Kidney (tissue), 13 donors: ENCODE measurements at regions not wholly inside any gene's neighbourhood (a gene's known extent, or its start where the extent isn't known, plus 50 kb on each side); places are given as distances from the start of the nearest gene placed in this dataset.

Experiments used
- DNase-seq, 5 donors: peaks; one replicate each; pipeline ENCODE4 v3.0.0-alpha.2; 2013 to 2020
- FAIRE-seq: peaks from 2 replicates; lab custom pipeline; 2012; peaks lifted over from hg19 to GRCh38; lab: Jason Lieb, UNC
- H3K27ac ChIP-seq, 2 donors: one replicate each; pipeline ENCODE4 v1.7.0; 2013; ENCODE audit warnings: low read depth in 2 of 2, low read length in 2 of 2, inconsistent platforms in 1 of 2
- H3K27me3 ChIP-seq: one replicate; pipeline ENCODE4 v1.7.1; 2013; ENCODE audit warnings: low read length, inconsistent platforms; ENCODE audit not compliant: control insufficient read depth, insufficient read depth
- H3K36me3 ChIP-seq, 3 donors: one replicate each; pipeline versions ENCODE4 v1.7.0 to v1.7.1; 2013; ENCODE audit warnings: low read length in 3 of 3, control low read depth in 1 of 3, inconsistent platforms in 1 of 3; ENCODE audit not compliant: insufficient read depth in 3 of 3, control insufficient read depth in 2 of 3
- H3K4me1 ChIP-seq, 3 donors: one replicate each; pipeline versions ENCODE4 v1.7.0 to v1.7.1; 2013; ENCODE audit warnings: low read length in 3 of 3, inconsistent platforms in 1 of 3, low read depth in 1 of 3; ENCODE audit not compliant: control insufficient read depth in 2 of 3, insufficient read depth in 2 of 3
- H3K4me3 ChIP-seq, 3 donors: one replicate each; pipeline versions ENCODE4 v1.7.0 to v1.8.1; 2013; ENCODE audit warnings: low read length in 3 of 3, control low read depth in 1 of 3, inconsistent platforms in 1 of 3
- H3K9ac ChIP-seq, 3 donors: one replicate each; pipeline versions ENCODE4 v1.7.0 to v1.7.1; 2013; ENCODE audit warnings: low read length in 3 of 3, control low read depth in 1 of 3, inconsistent platforms in 1 of 3
- H3K9me3 ChIP-seq, 3 donors: one replicate each; pipeline versions ENCODE4 v1.7.0 to v1.7.1; 2013; ENCODE audit warnings: low read length in 3 of 3, control low read depth in 1 of 3, inconsistent platforms in 1 of 3; ENCODE audit not compliant: control insufficient read depth in 2 of 3, insufficient read depth in 1 of 3
- intact Hi-C: fragments of 100-400 bp; cut with DNase I; formaldehyde crosslinking; loops from one replicate; pipeline ENCODE4 v1.11.1; 2022
- TF ChIP-seq, protein P1 (sequence below): IDR thresholded peaks from 3 replicates; pipeline ENCODE4 v1.5.1; 2012; ENCODE audit warnings: mild to moderate bottlenecking, moderate library complexity, borderline replicate concordance; ENCODE audit not compliant: insufficient read depth; ENCODE audit errors: extremely low read depth
- donor health status: control.
- donor health status: control.
- donor health status: control.
- donor health status: control.
- donor health status: control.
- donor health status: DM: yes; HTN: yes; CAD: no.
- donor health status: Normal renal cell carcinoma (clear cell type).

DNA sequence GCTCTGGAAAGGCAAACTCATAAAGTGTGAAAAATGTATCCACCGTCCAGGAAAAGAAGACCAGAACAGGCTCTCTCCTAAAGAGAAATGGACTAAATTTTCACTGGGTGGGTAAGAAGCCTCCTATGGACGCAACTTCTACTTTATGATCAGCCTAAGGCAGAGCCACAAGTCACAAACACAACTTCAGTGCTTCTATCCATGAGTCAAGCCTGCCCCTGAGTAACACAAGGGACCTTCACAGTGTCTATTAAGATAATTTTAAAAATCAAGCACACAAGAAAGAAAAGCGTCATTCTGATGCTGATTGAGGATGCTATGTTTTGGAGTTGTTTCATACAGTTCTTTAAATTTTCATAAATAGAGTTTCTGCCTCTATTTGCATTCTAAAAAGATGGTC, 601.7 kb upstream of the ARID1B start:
- no peak for DNase-seq
- H3K9ac ChIP-seq: no peak overlapping the region
- no peak overlapping the region for H3K27ac ChIP-seq
- H3K36me3 ChIP-seq: no peaks in the 10 kb centered on the region
- no peaks in the 10 kb centered on the region for H3K9me3 ChIP-seq
- no peaks in the 10 kb centered on the region for H3K27me3 ChIP-seq
- H3K4me3 ChIP-seq: no peak overlapping the region
- FAIRE-seq: no peak
- intact Hi-C loops: no loop called here
- H3K4me1 ChIP-seq: no peaks in the 10 kb centered on the region
- TF ChIP-seq, protein P1, sequence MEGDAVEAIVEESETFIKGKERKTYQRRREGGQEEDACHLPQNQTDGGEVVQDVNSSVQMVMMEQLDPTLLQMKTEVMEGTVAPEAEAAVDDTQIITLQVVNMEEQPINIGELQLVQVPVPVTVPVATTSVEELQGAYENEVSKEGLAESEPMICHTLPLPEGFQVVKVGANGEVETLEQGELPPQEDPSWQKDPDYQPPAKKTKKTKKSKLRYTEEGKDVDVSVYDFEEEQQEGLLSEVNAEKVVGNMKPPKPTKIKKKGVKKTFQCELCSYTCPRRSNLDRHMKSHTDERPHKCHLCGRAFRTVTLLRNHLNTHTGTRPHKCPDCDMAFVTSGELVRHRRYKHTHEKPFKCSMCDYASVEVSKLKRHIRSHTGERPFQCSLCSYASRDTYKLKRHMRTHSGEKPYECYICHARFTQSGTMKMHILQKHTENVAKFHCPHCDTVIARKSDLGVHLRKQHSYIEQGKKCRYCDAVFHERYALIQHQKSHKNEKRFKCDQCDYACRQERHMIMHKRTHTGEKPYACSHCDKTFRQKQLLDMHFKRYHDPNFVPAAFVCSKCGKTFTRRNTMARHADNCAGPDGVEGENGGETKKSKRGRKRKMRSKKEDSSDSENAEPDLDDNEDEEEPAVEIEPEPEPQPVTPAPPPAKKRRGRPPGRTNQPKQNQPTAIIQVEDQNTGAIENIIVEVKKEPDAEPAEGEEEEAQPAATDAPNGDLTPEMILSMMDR: no peak

DNA sequence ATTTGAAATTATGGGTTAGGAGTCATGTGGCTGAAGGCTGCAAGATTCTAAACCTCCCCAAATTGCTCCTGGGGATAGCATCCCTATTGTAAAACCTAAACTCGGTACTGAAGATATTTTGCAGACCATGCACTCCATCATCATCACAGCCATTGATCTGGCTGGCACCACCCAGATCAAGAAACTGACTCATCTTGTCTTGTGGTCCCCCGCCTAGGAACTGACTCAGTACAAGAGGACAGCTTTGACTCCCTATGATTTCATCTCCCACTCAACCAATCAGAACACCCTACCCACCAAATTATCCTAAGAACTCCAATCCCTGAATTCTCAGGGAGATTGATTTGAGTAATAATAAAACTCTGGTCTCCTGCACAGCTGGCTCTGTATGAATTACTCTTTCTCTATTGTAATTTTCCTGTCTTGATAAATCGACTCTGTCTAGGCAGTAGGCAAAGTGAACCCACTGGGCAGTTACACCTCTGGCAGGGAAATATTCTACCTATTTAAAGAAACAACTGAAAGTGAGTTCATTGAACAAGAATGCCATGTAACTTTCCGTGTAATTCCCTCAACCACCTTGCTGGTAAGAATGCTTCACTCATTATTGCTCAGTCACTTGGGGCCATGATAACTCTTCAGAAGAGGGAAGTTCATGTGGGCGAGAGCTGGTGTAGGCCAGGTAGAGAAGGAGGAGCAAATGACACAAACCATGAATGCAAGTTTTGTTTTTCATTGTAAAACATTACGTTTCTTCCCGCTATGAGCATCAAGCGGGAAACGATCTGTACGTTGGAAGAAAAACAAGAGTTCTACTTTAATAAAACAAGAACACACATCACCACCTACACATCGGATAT, 602.9 kb upstream of the ARID1B start:
- DNase-seq (no peak), FAIRE-seq (no peak)
- H3K9ac ChIP-seq: no peak overlapping the region
- H3K4me1 ChIP-seq: no peaks in the 10 kb centered on the region
- intact Hi-C loops: no loop called here
- H3K27ac ChIP-seq: no peak overlapping the region
- H3K4me3 ChIP-seq: no peak overlapping the region
- H3K27me3 ChIP-seq: no peaks in the 10 kb centered on the region
- no peaks in the 10 kb centered on the region for H3K36me3 ChIP-seq
- TF ChIP-seq, protein P1: no peak
- H3K9me3 ChIP-seq: no peaks in the 10 kb centered on the region

DNA sequence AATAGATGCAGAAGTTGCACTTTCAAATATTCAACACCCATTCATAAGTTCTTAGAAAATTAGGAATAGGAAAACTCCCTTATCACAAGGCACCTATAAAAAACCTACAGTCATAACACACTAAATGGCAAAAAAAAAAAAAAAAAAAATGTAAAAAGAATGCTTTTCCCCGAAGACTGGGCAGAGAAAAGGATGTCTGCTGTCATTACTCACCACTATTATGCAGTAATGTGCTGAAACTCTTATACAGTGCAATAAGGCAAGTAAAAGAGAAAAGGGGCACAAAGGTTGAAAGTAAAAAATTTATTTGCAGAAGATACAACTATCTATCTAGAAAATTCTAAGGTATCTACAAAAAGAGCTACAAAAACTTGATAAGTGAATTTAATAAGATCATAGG, 607.8 kb upstream of the ARID1B start:
- DNase-seq (no peak), FAIRE-seq (no peak)
- Histone ChIP-seq H3K27ac (no peak overlapping the region), H3K4me3 (no peak overlapping the region), H3K9ac (no peak overlapping the region), H3K9me3 (no peaks in the 10 kb centered on the region), H3K27me3 (no peaks in the 10 kb centered on the region), H3K4me1 (no peaks in the 10 kb centered on the region), H3K36me3 (no peaks in the 10 kb centered on the region)
- TF ChIP-seq, protein P1: no peak
- intact Hi-C loops: no loop called here

DNA sequence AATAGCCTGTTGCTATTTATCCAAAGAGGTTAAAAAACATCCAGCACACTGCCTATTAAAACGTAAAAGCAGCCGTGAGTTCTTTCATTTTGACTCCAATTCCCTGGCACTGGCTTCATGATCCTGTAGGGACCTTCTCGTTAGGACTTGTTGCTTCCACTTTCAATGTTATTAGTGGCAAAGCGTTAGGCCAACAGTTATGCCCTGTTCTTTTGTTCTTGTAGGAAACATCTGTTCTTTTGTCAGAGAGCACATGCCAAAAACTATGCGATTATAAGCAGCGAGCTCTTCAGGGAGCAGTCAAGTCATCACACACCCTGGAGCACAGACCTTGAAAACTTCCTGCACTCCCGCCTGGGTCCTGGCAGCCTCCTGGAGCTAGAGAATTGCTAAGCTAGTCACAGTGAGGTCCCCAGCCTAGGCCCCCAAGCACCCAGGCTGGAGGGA, 609.5 kb upstream of the ARID1B start:
- no peak for FAIRE-seq

More for the DNA sequence above, 609.5 kb upstream of the ARID1B start:
- intact Hi-C loops: no loop called here
- no peak overlapping the region for H3K9ac ChIP-seq
- no peaks in the 10 kb centered on the region for H3K27me3 ChIP-seq
- H3K36me3 ChIP-seq: no peaks in the 10 kb centered on the region
- H3K4me1 ChIP-seq: no peaks in the 10 kb centered on the region
- TF ChIP-seq, protein P1: no peak
- peak in 1 of 5 donors; percentile 70 for DNase-seq
- H3K9me3 ChIP-seq: no peaks in the 10 kb centered on the region
- peak overlapping the region in 1 of 3 donors; percentile 15 for H3K4me3 ChIP-seq
- H3K27ac ChIP-seq: no peak overlapping the region
